HG03558 (cell line): ENCODE measurements at regions not wholly inside any gene's neighbourhood (a gene's known extent, or its start where the extent isn't known, plus 50 kb on each side); places are given as distances from the start of the nearest gene placed in this dataset.
"Not testable (repeated sequence)": the region's sequence is repeated elsewhere in the genome, so short reads cannot be mapped to it uniquely, and the experiment has no call there.

Experiments used
- ATAC-seq: cut with Tn5 transposase; IDR thresholded peaks from one replicate; pipeline ENCODE4 v1.9.1; 2021; ENCODE audit warnings: moderate number of reproducible peaks; ENCODE audit not compliant: unreplicated experiment; ENCODE audit errors: extremely low read depth

DNA sequence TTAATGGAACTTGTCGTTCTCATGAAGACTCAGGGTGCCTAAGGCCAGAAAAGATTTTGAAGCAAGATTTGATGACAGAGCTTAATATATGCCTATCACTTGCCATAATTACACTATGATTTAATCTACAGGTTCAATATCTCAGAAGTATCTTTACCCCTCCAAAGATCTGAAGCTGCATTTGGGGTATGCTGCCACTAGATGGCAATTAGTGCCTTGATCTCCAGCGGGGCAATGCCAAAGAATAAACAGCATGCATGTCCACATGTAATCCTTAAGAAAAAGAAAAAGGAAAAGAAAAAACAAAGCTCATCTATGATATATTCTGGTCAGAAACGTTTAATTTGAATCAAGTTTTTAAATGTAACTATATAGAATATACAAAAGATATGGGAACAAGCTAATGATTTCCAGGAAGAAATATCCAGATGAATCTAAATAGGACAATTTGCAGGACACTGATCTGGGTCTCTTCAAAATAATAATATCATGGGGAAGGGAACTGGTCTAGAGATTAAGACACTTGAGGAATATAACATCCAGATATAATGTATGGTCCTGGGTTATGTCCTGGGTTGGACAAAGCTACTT, 55.0 kb upstream of the SOX14 start:
- no peak for ATAC-seq

DNA sequence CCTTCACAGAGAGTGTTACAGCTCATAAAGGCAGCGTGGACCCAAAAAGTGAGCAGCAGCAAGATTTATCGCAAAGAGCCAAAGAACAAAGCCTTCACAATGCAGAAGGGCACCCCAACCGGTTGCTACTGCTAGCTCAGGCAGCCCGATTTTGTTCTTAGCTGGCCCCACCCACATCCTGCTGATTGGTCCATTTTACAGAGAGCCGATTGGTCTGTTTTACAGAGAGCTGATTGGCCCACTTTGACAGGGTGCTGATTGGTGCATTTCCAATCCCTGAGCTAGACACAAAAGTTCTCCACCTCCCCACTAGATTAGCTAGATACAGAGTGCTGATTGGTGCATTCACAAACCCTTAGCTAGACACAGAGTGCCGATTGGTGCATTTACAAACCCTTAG, 50.1 kb upstream of the SOX14 start:
- ATAC-seq, result not testable (repeated sequence)
